ENCODE measurements at regions not wholly inside any gene's neighbourhood (a gene's known extent, or its start where the extent isn't known, plus 50 kb on each side); places are given as distances from the start of the nearest gene placed in this dataset.

GRCh38 chr5:154646745-154647113, 108.4 kb upstream of the LARP1 start:
- Histone ChIP-seq H3K4me2 (peak overlapping the region; percentile 71), H3K4me3 (no peak overlapping the region), H3K79me2 (no peaks in the 10 kb centered on the region), H3K9me3 (ENCODE audit: low read depth) (no peaks in the 10 kb centered on the region), H3K27me3 (no peaks in the 10 kb centered on the region), H3K9me2 (replicated peaks; ENCODE audit: insufficient read depth) (no peaks in the 10 kb centered on the region), H3K27ac (peak overlapping the region; percentile 61), H2AFZ (peak overlapping the region; percentile 26), H3K36me3 (replicated peaks; ENCODE audit: insufficient read depth, low read depth) (no peaks in the 10 kb centered on the region), H3K4me1 (ENCODE audit: insufficient read depth) (peaks cover 16% of the 10 kb centered on the region), H4K20me1 (ENCODE audit: insufficient read depth, poor library complexity, severe bottlenecking) (no peaks in the 10 kb centered on the region)
- DNase-seq (ENCODE audit: low spot score): no peak
- TF ChIP-seq CTCF (IDR thresholded peaks at IDR 0.05; ENCODE audit: poor library complexity) (no peak), EZH2phosphoT487 (IDR thresholded peaks at IDR 0.05; ENCODE audit: low read depth, severe bottlenecking, unreplicated experiment) (no peak), EZH2 (IDR thresholded peaks at IDR 0.05; ENCODE audit: borderline replicate concordance) (no peak)
- 71% methylated on average over 24 of the region's 24 CpGs for WGBS (ENCODE audit: low lambda C conversion rate, missing lambda C conversion rate)

DNA sequence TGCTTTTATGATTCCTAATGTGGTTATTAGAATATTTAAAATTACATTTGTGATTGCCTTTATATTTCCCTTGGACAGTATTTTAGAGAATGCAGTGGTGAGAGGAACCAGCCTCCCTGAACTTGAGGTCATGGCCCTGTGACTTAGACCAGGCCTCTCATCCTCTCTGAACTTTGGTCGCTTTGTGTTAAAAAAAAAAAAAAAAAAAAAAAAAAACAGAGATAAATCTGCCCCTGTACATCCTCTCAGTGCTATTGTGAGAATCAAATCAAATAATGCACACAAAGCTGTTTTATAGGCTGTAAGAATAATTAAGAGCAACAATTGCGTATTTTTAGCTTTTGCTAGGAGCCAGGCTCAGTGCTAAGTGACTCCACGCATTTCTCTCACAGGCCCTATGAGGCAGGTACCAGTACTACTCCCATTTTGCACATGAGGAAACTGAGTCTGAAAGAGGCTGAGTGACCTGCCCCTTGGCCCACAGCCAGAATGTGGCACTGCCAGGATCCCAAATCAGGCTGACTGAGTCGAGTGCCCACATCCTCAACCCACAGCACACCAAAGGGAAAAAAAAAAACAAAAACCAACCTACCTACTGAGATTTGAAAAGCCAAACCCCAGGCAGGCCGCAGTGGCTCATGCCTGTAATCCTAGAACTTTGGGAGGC, 110.3 kb upstream of the LARP1 start:
- Histone ChIP-seq H4K20me1 (ENCODE audit: insufficient read depth, poor library complexity, severe bottlenecking) (no peaks in the 10 kb centered on the region), H3K27ac (no peak overlapping the region), H3K4me3 (no peak overlapping the region), H3K79me2 (no peaks in the 10 kb centered on the region), H3K9me3 (ENCODE audit: low read depth) (no peaks in the 10 kb centered on the region), H3K4me1 (ENCODE audit: insufficient read depth) (peaks cover 16% of the 10 kb centered on the region), H3K9me2 (replicated peaks; ENCODE audit: insufficient read depth) (no peaks in the 10 kb centered on the region), H3K27me3 (no peaks in the 10 kb centered on the region), H3K4me2 (no peak overlapping the region), H3K36me3 (replicated peaks; ENCODE audit: insufficient read depth, low read depth) (no peaks in the 10 kb centered on the region), H2AFZ (no peak overlapping the region)
- 88% methylated on average over 5 of the region's 5 CpGs for WGBS (ENCODE audit: low lambda C conversion rate, missing lambda C conversion rate)
- TF ChIP-seq CTCF (IDR thresholded peaks at IDR 0.05; ENCODE audit: poor library complexity) (no peak), EZH2phosphoT487 (IDR thresholded peaks at IDR 0.05; ENCODE audit: low read depth, severe bottlenecking, unreplicated experiment) (no peak), EZH2 (IDR thresholded peaks at IDR 0.05; ENCODE audit: borderline replicate concordance) (no peak)
- DNase-seq (ENCODE audit: low spot score): no peak

- Histone ChIP-seq H3K27ac (no peak overlapping the region), H3K79me2 (no peaks in the 10 kb centered on the region), H3K9me2 (replicated peaks; ENCODE audit: insufficient read depth) (no peaks in the 10 kb centered on the region), H3K9me3 (ENCODE audit: low read depth) (no peaks in the 10 kb centered on the region), H2AFZ (no peak overlapping the region), H3K36me3 (replicated peaks; ENCODE audit: insufficient read depth, low read depth) (no peaks in the 10 kb centered on the region), H3K4me3 (no peak overlapping the region), H3K4me1 (ENCODE audit: insufficient read depth) (peaks cover 10% of the 10 kb centered on the region), H3K27me3 (no peaks in the 10 kb centered on the region), H3K4me2 (no peak overlapping the region), H4K20me1 (ENCODE audit: insufficient read depth, poor library complexity, severe bottlenecking) (no peaks in the 10 kb centered on the region)
- DNase-seq (ENCODE audit: low spot score): no peak
- 83% methylated on average over 12 of the region's 12 CpGs for WGBS (ENCODE audit: low lambda C conversion rate, missing lambda C conversion rate)
- TF ChIP-seq EZH2phosphoT487 (IDR thresholded peaks at IDR 0.05; ENCODE audit: low read depth, severe bottlenecking, unreplicated experiment) (no peak), CTCF (IDR thresholded peaks at IDR 0.05; ENCODE audit: poor library complexity) (peak; percentile 21)
Observed at GRCh38 chr5:154642499-154643245, 112.5 kb upstream of the LARP1 start.

Data from hepatocyte (in vitro differentiated cells).